HuH-7 (cell line): ENCODE measurements at regions not wholly inside any gene's neighbourhood (a gene's known extent, or its start where the extent isn't known, plus 50 kb on each side); places are given as distances from the start of the nearest gene placed in this dataset.
"Not testable (repeated sequence)": the region's sequence is repeated elsewhere in the genome, so short reads cannot be mapped to it uniquely, and the experiment has no call there.

ENCODE experiments used
- DNase-seq: peaks from one replicate; pipeline ENCODE4 v3.0.0; 2011; ENCODE audit warnings: low spot score

GRCh38 chr2:55811048-55811447, 112.5 kb downstream of the EFEMP1 start:
- no peak for DNase-seq

- no peak for DNase-seq
Observed at GRCh38 chr2:55810622-55811020, 113.0 kb downstream of the EFEMP1 start.

GRCh38 chr2:55809875-55810621, 113.5 kb downstream of the EFEMP1 start:
- DNase-seq, result no peak

GRCh38 chr2:55807900-55808299, 114.3 kb upstream of the PNPT1 start:
- no peak for DNase-seq

- no peak for DNase-seq
Observed at GRCh38 chr2:55805686-55806085, 112.0 kb upstream of the PNPT1 start.

- no peak for DNase-seq
Observed at GRCh38 chr2:55804535-55804934, 110.9 kb upstream of the PNPT1 start.

GRCh38 chr2:55802067-55802466, 108.4 kb upstream of the PNPT1 start:
- no peak for DNase-seq

GRCh38 chr2:55801436-55801835, 107.8 kb upstream of the PNPT1 start:
- DNase-seq, result no peak

GRCh38 chr2:55799624-55800023, 106.0 kb upstream of the PNPT1 start:
- not testable (repeated sequence) for DNase-seq

GRCh38 chr2:55796121-55796520, 102.5 kb upstream of the PNPT1 start:
- DNase-seq, result no peak

GRCh38 chr2:55793602-55794001, 100.0 kb upstream of the PNPT1 start:
- DNase-seq, result not testable (repeated sequence)

GRCh38 chr2:55786280-55786679, 92.6 kb upstream of the PNPT1 start:
- DNase-seq, result no peak

GRCh38 chr2:55783751-55784150, 90.1 kb upstream of the PNPT1 start:
- not testable (repeated sequence) for DNase-seq

- DNase-seq, result no peak
Observed at GRCh38 chr2:55782528-55783173, 89.0 kb upstream of the PNPT1 start.

- no peak for DNase-seq
Observed at GRCh38 chr2:55781542-55781941, 87.9 kb upstream of the PNPT1 start.

- DNase-seq, result no peak
Observed at GRCh38 chr2:55780697-55781096, 87.1 kb upstream of the PNPT1 start.

GRCh38 chr2:55779459-55780421, 86.1 kb upstream of the PNPT1 start:
- DNase-seq, result no peak

GRCh38 chr2:55776966-55777365, 83.3 kb upstream of the PNPT1 start:
- DNase-seq, result no peak

- no peak for DNase-seq
Observed at GRCh38 chr2:55776479-55776878, 82.8 kb upstream of the PNPT1 start.

- DNase-seq, result no peak
Observed at GRCh38 chr2:55775828-55776227, 82.2 kb upstream of the PNPT1 start.

- not testable (repeated sequence) for DNase-seq
Observed at GRCh38 chr2:55773651-55774050, 80.0 kb upstream of the PNPT1 start.

GRCh38 chr2:55772109-55772980, 78.7 kb upstream of the PNPT1 start:
- no peak for DNase-seq
